ENCODE measurements at regions not wholly inside any gene's neighbourhood (a gene's known extent, or its start where the extent isn't known, plus 50 kb on each side); places are given as distances from the start of the nearest gene placed in this dataset.

DNA sequence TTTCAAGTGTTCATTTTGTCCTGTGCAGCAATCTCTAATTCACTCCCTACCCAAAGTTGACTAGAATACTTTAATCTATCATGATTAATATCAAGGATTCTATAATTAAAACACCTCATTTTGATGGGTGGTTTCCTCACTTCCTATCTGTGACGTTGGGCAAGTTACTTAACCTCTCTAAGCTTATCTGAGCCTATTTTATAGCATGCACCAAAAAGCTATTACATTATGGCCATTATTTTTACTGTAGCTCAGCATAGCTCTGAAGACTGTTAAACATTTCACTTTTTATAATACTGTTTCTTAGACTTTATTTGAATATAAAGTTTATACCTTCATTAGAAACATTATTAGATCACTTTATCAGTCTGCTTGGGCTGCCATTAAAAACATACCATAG lies 579.6 kb upstream of the NXPH2 start:
- TF ChIP-seq, protein P1, sequence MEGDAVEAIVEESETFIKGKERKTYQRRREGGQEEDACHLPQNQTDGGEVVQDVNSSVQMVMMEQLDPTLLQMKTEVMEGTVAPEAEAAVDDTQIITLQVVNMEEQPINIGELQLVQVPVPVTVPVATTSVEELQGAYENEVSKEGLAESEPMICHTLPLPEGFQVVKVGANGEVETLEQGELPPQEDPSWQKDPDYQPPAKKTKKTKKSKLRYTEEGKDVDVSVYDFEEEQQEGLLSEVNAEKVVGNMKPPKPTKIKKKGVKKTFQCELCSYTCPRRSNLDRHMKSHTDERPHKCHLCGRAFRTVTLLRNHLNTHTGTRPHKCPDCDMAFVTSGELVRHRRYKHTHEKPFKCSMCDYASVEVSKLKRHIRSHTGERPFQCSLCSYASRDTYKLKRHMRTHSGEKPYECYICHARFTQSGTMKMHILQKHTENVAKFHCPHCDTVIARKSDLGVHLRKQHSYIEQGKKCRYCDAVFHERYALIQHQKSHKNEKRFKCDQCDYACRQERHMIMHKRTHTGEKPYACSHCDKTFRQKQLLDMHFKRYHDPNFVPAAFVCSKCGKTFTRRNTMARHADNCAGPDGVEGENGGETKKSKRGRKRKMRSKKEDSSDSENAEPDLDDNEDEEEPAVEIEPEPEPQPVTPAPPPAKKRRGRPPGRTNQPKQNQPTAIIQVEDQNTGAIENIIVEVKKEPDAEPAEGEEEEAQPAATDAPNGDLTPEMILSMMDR (tag by site-specific recombination; IDR thresholded peaks at IDR 0.05), result no peak
- TF ChIP-seq, protein P2, sequence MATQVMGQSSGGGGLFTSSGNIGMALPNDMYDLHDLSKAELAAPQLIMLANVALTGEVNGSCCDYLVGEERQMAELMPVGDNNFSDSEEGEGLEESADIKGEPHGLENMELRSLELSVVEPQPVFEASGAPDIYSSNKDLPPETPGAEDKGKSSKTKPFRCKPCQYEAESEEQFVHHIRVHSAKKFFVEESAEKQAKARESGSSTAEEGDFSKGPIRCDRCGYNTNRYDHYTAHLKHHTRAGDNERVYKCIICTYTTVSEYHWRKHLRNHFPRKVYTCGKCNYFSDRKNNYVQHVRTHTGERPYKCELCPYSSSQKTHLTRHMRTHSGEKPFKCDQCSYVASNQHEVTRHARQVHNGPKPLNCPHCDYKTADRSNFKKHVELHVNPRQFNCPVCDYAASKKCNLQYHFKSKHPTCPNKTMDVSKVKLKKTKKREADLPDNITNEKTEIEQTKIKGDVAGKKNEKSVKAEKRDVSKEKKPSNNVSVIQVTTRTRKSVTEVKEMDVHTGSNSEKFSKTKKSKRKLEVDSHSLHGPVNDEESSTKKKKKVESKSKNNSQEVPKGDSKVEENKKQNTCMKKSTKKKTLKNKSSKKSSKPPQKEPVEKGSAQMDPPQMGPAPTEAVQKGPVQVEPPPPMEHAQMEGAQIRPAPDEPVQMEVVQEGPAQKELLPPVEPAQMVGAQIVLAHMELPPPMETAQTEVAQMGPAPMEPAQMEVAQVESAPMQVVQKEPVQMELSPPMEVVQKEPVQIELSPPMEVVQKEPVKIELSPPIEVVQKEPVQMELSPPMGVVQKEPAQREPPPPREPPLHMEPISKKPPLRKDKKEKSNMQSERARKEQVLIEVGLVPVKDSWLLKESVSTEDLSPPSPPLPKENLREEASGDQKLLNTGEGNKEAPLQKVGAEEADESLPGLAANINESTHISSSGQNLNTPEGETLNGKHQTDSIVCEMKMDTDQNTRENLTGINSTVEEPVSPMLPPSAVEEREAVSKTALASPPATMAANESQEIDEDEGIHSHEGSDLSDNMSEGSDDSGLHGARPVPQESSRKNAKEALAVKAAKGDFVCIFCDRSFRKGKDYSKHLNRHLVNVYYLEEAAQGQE (tag by site-specific recombination; IDR thresholded peaks at IDR 0.05), result no peak
- TF ChIP-seq, protein P3, sequence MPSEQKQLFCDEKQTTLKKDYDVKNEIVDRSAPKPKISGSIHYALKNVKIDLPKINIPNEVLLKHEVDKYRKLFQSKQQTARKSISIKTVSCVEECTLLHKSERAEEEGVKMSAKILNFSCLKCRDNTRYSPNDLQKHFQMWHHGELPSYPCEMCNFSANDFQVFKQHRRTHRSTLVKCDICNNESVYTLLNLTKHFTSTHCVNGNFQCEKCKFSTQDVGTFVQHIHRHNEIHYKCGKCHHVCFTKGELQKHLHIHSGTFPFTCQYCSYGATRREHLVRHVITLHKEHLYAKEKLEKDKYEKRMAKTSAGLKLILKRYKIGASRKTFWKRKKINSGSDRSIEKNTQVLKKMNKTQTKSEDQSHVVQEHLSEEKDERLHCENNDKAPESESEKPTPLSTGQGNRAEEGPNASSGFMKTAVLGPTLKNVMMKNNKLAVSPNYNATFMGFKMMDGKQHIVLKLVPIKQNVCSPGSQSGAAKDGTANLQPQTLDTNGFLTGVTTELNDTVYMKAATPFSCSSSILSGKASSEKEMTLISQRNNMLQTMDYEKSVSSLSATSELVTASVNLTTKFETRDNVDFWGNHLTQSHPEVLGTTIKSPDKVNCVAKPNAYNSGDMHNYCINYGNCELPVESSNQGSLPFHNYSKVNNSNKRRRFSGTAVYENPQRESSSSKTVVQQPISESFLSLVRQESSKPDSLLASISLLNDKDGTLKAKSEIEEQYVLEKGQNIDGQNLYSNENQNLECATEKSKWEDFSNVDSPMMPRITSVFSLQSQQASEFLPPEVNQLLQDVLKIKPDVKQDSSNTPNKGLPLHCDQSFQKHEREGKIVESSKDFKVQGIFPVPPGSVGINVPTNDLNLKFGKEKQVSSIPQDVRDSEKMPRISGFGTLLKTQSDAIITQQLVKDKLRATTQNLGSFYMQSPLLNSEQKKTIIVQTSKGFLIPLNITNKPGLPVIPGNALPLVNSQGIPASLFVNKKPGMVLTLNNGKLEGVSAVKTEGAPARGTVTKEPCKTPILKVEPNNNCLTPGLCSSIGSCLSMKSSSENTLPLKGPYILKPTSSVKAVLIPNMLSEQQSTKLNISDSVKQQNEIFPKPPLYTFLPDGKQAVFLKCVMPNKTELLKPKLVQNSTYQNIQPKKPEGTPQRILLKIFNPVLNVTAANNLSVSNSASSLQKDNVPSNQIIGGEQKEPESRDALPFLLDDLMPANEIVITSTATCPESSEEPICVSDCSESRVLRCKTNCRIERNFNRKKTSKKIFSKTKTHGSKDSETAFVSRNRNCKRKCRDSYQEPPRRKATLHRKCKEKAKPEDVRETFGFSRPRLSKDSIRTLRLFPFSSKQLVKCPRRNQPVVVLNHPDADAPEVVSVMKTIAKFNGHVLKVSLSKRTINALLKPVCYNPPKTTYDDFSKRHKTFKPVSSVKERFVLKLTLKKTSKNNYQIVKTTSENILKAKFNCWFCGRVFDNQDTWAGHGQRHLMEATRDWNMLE (tag by site-specific recombination; conservative IDR thresholded peaks at IDR 0.05; ENCODE audit: low read depth), result no peak
- TF ChIP-seq ZSCAN30 (tag by site-specific recombination; IDR thresholded peaks at IDR 0.05) (no peak), KLF10 (tag by site-specific recombination; IDR thresholded peaks at IDR 0.05) (no peak), BCL6B (tag by site-specific recombination; IDR thresholded peaks at IDR 0.05) (no peak), ZNF530 (tag by site-specific recombination; IDR thresholded peaks at IDR 0.05; ENCODE audit: low read depth) (no peak), ZNF184 (tag by site-specific recombination; IDR thresholded peaks at IDR 0.05) (no peak), ZNF391 (tag by site-specific recombination; IDR thresholded peaks at IDR 0.05; ENCODE audit: borderline replicate concordance, low read depth) (no peak)
